GM19328 (cell line): ENCODE measurements at regions not wholly inside any gene's neighbourhood (a gene's known extent, or its start where the extent isn't known, plus 50 kb on each side); places are given as distances from the start of the nearest gene placed in this dataset.
"Not testable (repeated sequence)": the region's sequence is repeated elsewhere in the genome, so short reads cannot be mapped to it uniquely, and the experiment has no call there.

Experiments used
- ATAC-seq: cut with Tn5 transposase; IDR thresholded peaks from one replicate; pipeline ENCODE4 v1.9.1; 2021; ENCODE audit warnings: mild to moderate bottlenecking, moderate library complexity; ENCODE audit not compliant: unreplicated experiment

DNA sequence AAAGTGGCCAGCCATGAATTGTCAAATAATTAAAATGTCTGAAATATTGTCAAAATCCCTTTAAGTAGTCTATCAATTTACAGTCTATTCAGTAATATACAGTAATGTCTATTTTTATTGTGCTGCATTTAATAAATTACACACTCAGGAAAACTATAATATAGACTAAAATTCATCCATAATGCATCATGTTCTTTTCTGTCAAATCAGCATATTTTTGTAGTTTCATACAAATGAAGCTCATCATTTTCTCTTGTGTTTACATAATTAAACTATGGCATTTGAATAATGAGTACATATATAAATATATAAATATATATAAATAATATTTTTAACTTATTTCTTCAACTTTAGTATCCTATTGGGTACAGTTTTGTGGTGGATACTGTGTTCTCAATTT lies 868.7 kb upstream of the CHORDC1 start:
- ATAC-seq = no peak

DNA sequence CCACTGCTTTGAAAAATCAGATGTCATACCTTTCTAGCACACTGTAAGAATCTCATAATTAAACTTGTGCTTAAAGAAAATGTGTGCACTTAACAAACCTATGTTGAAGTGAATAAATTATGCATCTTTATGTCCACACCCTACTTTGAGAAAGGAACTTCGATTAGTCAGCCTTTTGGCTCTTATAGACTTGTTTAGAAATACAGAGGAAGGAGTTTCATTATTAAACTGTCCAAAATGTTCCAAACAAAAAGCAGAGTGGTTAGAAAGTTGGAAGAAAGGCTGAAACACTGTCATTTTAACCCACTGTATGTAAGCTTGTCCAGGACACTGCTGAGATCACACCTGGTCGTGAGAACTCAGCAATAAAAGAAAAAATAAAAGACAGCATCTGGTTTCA lies 863.2 kb upstream of the CHORDC1 start:
- ATAC-seq = no peak

DNA sequence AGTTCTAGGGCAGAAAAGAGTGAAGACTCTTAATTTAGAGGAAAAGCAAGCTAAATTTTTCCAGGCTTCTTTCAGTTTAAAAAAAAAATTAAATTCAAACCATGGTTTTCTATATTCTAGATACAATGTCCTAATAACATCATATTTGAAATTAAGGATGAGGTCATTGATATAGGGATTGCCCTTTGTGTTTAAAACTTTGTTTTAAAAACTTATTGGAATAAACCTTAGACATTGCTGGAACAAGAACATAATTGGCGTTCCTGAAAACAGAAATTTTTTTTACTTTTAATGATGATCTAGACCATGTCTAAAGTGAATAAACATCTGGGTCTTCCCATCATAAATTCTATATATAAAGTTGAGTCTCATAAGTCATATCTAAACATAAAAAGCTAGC lies 859.4 kb upstream of the CHORDC1 start:
- ATAC-seq = no peak

- ATAC-seq = no peak
Measured at GRCh38 chr11:91081440-91082043, 858.7 kb upstream of the CHORDC1 start.

GRCh38 chr11:91078221-91078620 lies 855.4 kb upstream of the CHORDC1 start:
- no peak for ATAC-seq

DNA sequence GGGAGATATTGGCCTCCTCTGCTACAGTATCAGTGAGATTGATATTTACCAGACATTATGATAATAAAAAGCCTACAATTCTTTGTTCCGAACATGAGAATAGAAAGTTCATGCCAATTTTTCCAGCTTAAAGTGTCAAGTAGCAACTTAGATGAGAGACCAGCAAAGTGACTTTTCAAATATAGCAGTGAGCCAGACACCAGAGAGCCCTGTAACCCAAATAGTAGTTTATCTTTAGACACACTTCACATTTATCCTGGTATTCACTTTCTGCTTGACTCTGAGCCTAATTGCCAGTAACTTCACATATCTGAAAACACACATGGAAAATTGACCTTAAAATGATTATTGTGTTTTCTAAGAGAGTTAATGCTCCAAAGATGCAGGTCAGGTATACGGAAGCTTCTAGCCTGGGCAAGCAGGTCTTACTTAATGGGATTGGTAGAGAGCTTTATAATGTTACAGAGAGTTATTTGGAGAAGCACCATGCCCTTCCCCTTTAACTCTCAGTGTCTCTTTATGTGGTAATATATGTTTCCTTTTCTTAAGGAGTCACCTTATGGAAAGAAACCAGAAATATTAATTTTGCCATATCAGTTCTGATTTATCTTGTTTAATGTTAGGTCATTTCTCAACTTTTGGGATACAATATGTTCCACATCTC lies 852.3 kb upstream of the CHORDC1 start:
- ATAC-seq = no peak

- no peak for ATAC-seq
Measured at GRCh38 chr11:91067666-91068065, 844.8 kb upstream of the CHORDC1 start.

GRCh38 chr11:91066456-91067047 lies 843.7 kb upstream of the CHORDC1 start:
- ATAC-seq = no peak

DNA sequence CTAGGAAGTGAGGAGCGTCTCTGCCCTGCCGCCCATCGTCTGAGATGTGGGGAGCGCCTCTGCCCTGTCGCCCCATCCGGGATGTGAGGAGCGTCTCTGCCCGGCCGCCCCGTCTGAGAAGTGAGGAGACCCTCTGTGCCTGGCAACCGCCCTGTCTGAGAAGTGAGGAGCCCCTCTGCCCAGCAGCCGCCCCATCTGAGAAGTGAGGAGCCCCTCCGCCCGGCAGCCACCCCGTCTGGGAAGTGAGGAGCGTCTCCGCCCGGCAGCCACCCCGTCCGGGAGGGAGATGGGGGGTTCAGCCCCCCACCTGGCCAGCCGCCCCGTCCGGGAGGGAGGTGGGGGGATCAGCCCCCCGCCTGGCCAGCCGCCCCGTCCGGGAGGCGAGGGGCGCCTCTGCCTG lies 840.5 kb upstream of the CHORDC1 start:
- ATAC-seq = not testable (repeated sequence)

DNA sequence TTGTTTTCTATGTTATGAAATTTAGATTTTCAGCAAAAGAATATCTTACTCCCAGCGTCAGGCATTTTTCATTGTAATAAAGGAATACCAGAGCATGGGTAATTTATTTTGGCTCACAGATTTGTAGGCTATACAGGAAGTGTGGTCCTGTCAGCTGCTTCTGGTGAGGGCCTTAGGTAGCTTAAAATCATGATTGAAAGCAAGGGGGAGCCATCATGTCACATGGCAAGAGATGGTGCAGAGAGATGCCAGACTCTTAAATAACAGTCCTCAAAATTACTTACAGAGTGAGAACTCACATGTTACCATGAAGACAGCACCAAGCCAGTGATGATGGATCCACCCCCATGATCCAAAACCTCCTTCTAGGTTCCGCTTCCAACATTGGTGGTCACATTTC lies 825.0 kb upstream of the CHORDC1 start:
- ATAC-seq = no peak

DNA sequence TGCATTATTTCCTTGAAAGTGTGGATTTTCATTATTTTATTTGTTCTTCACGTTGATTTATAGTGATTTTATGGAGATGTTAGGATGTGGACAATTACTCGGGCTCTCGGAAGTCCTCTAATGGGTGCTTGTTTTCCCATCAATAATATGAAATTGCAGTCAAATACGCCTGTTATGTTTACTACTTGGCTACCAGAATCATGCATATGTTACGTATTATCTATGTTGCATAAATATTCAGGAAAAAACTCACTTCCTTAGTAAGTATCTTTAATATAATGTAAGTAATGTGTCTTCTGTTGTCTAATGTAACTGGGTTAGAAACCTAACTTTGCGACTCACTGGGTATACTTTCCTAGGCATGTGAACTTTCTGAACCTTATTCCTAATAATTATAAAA lies 823.4 kb upstream of the CHORDC1 start:
- no peak for ATAC-seq

GRCh38 chr11:91041626-91042025 lies 818.8 kb upstream of the CHORDC1 start:
- no peak for ATAC-seq

DNA sequence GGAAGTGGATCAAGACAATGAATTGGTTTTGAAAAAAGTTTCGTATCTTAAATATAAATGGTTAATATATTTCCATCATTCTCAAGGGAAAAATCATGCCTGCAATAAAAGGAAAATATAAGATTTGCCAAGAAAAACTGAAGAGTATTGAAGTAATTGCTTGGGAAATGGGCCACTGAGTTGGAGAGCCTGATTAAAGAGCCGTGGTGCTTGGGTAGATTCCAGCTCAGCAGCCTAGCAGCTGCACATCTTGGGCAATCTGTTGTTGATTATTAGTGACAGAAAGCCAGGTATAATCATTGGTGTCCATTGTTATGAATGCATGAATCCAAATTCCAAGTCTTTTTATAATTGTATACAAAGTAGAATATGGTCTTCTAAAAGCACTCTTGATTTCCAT lies 800.9 kb upstream of the CHORDC1 start:
- no peak for ATAC-seq

- ATAC-seq = no peak
Measured at GRCh38 chr11:91011503-91011902, 788.7 kb upstream of the CHORDC1 start.

- no peak for ATAC-seq
Measured at GRCh38 chr11:91005458-91005857, 782.6 kb upstream of the CHORDC1 start.

DNA sequence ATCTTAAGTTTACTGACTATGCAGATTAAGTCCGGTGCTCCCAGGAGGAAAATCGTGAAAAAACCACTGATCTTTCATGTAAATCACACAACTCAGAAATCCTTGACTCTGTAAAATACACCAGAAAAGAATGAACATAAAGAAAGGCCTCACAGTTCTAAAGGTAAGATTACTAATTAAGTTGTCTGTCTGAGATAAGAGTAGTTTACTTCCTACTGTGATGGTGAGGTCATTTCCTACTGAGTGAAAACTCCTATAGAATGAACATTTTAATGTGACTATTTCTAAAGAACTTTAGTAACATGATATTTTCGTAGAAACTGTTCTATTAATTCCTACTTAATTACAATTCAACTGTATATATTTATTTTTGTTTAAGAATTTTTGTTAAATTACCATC lies 774.4 kb upstream of the CHORDC1 start:
- ATAC-seq = no peak

DNA sequence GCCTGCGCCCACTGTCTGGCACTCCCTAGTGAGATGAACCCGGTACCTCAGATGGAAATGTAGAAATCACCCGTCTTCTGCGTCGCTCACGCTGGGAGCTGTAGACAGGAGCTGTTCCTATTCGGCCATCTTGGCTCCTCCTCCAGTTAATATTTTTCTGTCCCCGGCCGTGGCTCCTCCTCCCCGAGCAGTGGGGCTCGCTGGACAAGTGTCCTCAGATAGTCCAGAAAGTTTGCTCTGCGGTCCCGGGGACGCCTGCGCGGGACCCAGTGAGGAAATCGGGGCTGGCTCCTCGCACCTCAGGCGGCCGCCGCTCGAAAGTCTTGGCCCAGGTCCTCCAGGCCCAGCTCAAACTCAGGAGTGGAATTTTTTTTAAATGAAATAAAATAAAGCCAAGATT lies 749.3 kb upstream of the CHORDC1 start:
- not testable (repeated sequence) for ATAC-seq

DNA sequence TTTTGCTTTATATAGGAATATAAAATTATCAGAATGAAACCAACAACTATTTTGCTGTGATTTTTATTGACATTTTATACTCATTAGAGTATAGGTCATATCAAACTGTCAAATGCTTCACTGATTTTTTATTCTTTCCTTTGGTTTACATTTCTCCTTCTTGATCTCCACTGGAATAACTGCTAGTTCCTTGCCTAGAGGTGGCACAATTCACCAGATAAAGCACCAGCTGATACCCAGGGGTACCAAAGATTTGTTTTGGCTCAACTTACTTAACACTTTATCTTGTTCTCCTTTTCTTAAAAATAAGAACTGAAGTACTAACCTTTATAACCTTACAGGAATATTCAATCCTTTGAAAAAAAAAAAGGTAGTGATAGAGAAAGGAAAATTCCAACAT lies 725.1 kb upstream of the CHORDC1 start:
- no peak for ATAC-seq

DNA sequence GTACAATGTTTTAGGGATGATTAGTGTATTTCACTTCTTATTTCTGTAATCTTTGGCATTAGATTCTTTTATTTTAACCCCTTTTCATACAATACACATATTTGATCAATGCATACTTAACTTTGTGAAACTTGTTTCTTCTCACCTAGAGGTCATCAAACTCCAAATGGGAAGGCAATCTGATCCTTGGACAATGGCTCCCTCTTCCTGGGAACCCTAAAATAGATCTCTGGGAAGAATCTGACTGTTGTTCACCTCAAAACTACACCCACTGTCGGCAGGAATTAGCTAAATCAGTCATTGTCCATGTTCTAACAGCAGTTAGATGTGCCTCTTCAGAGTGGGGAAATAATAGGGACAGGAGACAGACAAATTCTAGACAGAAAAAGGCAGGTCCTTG lies 707.4 kb upstream of the CHORDC1 start:
- no peak for ATAC-seq

- no peak for ATAC-seq
Measured at GRCh38 chr11:90919332-90919731, 696.5 kb upstream of the CHORDC1 start.

- no peak for ATAC-seq
Measured at GRCh38 chr11:90916706-90917105, 693.9 kb upstream of the CHORDC1 start.

DNA sequence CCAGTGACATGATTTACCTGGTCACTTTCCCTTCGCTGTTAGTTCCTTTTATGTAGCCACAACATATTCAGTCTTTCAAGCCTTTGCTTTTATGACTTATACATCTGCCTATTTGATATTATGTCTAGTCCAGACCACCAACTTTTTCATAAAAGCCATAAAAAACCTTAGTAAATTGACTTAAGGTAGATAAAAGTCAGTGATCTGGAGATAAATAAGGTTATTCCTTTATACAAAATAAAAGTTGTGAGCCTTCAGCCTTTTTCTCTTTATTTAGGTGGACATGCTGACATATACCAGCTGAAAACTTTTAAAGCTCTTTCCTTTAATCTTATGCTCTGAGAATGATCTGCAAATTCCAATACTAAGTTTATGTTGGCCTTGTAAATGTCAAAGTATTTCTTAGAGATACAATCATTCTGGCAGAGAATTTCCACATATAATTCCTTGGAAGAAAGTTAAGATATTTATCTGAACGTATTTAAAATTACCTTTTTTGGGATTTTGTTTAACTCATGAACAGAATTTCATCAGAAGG lies 690.4 kb upstream of the CHORDC1 start:
- no peak for ATAC-seq
